NCI-H1930 (cell line): ENCODE measurements at regions not wholly inside any gene's neighbourhood (a gene's known extent, or its start where the extent isn't known, plus 50 kb on each side); places are given as distances from the start of the nearest gene placed in this dataset.
"Not testable (repeated sequence)": the region's sequence is repeated elsewhere in the genome, so short reads cannot be mapped to it uniquely, and the experiment has no call there.

ENCODE experiments used
- DNase-seq, 2 experiments: peaks; one replicate each; lab custom pipeline; 2025; lab: John Stamatoyannopoulos, UW

DNA sequence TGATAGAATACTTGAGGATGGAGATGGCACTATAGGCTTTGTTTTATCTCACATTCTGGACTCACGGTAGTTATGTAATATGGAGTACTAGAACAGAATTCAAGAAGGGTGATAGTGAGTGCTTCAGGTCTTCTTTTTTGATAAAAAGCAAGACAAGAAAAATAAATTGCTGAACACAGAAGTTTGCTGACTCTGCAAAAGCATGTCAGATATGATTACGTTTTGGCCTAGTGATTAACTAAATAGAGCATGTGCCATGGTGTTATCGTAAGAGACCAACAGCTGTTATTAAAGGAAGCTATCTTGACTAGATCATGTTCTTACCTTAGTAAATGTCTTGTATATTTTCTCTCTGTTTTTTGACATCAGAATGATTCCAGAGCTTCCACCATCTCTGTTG is 436.9 kb upstream of the LCORL start:
- no peak for DNase-seq

DNA sequence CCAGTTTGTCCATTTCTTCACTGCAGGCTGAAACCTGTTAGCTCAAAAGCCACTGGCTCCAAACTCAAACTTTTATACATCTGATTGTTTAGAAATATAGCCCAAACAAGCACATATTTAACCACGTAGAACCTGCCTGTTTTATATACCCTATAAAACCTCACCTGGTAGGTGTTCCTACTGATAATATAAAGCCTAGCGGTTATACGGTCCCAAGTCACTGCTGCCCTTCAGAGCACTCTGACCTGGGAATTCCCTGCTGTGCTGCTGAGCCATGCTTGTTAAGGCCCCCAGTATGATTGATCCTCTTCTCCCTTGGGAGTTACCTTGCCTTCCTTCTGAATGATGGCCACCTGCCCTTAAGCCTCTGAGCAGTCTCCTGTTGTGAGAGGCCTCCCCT is 432.8 kb upstream of the LCORL start:
- no peak for DNase-seq

DNA sequence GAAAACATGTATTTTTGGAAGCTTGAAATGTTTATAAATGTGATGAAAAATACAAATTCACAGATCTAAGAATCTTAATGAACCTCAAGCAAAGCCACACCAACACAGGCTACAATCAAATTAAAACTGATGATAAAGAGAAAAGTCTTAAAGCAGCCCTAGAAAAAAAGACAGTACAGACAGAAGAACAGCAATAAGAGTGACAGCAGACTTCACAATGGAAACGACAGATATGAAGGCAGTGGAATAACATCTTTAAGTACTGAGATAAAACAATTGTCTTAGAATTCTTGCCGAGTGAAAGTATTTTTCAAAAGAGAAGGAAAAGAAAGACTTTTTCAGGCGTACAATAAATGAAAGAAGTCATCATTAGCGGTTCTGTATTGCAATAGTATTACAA is 423.6 kb upstream of the LCORL start:
- no peak for DNase-seq

DNA sequence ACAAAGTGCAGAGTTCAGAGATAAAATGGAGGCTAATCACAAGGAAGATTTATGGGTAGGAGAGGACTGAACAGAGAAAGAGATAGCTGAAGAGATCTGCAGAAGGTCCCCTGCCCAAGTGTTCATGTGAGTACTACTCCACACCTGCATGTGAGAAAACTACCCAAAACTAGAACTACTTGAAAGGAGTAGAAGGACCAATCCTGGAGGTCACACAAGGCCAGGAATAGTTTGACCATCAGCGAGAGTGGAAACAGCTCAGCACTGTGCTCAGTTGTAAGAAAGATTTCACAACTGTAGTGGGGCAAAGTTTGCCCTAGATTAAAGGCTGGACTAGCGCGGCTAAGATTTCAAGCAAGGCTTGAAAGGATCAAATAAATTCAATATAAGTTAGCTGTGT is 422.7 kb upstream of the LCORL start:
- DNase-seq, result no peak

DNA sequence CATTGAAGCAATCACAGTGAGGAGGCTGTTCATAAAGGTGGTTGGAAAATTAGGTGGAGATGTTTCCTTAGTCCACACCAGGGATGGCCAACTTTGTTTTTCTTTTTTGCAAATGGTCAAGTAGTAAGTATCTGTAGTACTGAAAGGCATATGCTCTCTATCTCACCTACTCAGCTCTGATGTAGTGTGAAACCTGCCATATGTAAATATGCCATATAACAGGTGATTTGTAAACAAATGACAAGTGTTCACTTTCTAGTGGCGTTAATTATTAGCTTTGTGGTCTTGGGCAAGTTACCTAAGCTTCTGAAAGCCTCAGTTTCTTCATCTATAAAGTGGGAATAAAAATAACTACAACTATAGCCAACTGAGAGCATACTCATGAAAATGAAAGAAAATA is 421.4 kb upstream of the LCORL start:
- DNase-seq, result no peak

DNA sequence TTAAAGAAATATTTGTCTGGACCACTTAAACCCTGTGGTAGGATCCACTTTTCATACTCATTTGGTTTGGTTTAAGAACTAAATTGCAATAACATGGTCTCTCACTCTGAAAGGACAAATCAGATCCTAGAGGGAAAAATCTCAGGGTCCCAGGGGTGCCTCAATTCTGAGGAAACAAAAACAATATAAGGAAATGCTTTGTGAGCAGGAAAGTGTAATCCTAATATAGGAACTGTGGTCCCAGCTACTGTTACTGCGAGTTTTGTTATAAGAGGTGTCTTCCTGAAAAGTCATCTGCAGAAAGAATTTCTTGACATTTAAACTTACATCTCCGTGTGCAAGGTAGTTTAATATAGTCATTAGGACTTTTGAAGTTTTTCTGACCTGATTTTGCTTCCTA is 420.1 kb upstream of the LCORL start:
- DNase-seq, result no peak

DNA sequence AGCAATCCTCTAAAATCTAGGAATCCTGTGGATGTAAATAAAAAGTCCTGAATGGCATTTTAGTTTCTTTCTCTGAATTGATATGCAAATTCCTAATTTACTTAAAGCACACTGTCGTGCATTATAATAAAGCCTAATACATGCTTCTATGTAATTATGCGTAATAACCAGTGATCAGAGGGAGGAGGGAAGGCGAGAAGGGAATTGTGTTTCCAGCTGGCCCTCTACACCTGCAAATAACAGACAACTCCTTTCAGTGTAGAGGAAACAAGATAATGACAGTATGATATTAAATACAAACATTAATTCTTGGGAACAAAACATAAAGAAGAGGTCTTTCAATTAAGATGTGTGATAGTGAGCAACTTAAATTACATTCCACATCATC is 419.6 kb upstream of the LCORL start:
- DNase-seq, result no peak

DNA sequence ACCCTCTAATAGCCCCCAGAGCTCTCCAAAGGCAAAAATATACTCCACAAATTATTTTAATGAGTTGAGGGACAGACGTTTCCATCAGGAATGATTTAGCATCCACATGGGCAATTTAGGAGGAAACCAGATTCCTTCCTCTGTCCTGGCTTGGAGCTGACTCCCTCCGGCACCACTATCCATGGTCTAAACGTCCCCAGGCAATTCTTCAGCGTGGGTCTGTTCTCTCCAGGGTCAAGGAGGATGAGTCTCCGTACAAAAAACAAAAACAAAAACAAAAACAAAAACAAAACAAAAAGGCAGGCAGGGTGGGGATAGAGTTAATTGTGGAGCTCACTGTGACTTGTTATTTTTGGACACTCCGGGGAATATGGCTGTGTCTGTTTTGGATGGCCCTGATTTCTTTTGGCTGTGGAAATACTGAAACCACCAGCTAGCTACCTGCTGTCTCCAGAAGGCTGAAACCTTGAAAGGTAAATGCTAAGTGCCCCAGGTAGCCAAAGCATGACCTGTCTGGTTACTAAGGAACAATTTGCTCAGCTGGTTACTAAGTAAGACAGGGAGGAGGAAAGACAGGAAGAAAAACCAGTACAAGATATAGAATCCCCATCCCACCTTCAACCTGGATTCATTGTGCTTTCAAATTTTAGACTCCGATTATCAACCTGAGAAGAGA is 419.1 kb upstream of the LCORL start:
- no peak for DNase-seq

DNA sequence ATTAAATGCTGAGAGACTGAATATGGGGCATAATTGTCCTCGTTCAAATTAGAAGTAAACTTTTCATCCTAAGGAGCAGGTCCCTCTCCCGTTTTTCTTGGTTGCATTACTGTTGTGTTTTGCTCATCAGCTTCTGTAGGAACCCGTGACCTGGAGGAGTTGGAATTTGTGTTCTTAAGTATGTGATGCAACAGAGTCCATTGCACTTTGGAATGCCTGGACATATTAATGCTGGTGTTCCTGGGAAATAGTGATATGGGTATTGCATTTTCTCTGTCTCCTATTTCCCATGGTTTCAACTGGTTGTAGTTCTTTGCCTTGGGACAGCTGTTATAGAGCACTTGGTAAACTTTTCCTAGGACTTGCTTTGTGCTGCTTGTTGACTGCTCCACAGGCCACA is 417.8 kb upstream of the LCORL start:
- no peak for DNase-seq

DNA sequence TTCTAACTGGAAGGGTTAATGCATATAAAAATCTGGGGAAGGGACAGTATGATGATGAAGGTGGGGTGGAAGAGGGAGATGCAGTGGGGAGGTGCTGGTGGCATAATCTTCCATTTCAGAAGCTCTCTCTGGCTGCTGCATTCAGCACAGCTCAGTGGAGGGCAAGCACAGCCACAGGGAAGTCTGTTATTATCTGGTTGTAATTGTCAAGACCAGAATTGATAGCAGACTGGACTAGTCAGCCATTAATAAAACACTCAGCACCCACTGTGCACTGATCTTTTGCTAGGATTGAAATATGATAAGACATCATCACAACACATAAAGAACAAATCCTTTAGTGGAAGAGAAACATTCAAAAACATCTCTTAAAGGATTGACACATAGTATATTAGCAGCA is 414.2 kb upstream of the LCORL start:
- DNase-seq, result no peak

DNA sequence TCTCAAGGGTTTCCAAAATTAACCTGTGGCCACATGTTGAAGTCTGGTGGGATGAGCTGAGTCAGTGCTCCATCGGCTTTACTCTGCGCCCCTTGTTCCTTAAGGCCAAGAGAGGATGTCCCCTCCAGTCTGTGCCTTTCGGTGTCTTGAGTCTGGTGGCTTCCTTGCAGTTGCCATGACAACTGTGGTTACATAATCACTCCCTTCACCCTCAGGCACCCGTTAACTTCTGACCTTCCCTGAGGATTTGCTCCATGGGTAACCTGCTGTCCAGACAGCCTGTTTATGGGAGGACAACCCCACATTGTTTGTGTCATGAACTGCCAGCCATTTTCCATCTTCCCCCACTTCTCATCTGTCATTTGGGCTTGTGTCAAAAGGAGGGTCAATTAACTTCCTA is 401.1 kb upstream of the LCORL start:
- no peak for DNase-seq

DNA sequence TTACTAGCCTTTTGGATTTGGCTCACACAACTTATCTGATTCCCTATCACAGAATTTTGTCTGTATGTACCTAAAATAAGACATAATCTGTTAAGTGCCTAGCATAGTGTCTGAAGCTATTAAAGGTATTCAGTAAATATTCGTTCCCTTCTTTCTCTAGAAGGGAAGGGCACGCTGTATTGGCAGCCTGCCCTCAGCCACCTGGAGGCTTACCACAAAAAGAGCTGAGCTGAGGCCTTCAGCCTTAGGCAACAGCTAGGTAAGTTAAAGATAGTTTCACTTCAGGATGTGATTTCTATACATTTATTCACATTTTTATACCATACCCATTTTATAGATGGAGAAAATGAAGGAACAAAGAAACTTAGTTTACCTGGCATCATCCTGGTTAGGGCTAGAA is 400.0 kb upstream of the LCORL start:
- no peak for DNase-seq

DNA sequence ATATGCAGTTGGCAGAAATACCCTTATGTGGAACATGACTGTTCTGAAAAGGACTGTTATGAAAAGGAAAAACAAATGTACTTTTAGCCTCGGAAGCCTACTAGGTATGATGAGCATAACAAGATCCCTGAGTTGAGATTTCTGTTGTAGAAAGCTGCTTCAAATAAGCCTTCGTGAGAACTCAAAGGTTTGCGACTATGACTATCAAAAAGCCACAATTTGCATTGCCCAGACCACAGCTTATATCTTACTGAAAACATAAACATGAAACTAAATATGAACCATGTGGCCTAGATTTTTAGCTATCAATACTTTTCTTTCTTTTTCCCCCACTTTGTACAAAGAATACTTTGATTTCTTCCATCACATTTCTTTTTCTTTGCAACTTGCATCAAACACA is 398.2 kb upstream of the LCORL start:
- DNase-seq, result no peak

DNA sequence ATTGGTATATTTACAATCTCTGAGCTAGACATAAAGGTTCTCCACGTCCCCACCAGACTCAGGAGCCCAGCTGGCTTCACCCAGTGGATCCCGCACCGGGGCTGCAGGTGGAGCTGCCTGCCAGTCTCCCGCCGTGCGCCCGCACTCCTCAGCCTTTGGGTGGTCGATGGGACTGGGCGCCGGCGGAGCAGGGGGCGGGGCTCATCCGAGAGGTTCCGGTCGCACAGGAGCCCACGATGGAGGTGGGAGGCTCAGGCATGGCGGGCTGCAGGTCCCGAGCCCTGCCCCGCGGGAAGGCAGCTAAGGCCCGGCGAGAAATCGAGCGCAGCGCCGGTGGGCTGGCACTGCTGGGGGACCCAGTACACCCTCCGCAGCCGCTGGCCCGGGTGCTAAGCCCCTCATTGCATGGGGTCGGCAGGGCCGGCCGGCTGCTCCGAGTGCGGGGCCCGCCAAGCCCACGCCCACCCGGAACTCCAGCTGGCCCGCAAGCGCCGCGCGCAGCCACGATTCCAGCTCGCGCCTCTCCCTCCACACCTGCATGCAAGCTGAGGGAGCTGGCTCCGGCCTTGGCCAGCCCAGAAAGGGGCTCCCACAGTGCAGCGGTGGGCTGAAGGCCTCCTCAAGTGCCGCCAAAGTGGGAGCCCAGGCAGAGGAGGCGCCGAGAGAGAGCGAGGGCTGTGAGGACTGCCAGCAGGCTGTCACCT is 396.8 kb upstream of the LCORL start:
- DNase-seq, result not testable (repeated sequence)

DNA sequence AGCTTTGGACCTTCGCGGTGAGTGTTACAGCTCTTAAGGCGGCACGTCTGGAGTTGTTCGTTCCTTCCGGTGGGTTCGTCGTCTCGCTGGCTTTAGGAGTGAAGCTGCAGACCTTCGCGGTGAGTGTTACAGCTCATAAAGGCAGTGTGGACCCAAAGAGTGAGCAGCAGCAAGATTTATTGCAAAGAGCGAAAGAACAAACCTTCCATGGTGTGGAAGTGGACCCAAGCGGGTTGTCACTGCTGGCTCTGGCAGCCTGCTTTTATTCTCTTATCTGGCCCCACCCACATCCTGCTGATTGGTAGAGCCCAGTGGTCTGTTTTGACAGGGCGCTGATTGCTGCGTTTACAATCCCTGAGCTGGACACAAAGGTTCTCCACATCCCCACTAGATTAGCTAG is 396.1 kb upstream of the LCORL start:
- not testable (repeated sequence) for DNase-seq

DNA sequence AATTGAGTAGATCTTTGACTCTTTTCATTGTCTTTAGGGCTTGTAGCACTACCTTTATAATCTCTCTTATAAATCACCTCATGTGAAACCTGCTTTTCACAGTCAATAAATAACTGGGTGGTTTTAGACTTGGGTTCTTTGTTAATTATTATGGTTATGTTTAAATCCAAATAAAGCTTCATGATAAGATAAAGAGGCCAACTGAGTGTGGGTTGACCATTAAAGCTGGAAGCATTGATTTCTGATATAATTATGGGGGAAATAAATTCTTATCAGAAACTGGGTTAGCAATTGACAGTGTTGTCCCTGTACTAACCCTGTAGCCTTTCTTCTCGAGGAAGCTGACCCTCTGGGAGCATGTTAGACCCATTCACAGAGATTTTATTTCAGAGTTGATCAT is 384.7 kb upstream of the LCORL start:
- no peak for DNase-seq

DNA sequence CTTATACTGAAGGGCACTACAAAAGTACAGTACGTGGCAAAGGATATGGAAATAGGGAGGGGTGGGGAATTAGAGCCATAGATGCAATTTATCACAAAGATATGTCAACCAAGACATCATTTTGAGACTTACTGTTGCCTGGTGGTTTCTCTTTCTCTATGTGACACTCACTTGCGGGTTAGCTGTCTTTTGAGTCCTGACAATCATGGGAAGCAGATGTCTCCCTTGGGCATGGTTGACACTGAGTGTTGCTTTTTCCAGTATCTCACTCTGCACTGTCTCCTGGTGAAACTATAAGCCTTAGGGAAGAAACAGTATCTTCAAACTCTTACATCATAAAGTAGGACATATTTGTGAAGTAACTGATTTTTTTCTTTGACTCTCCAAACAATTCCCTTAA is 383.5 kb upstream of the LCORL start:
- no peak for DNase-seq

DNA sequence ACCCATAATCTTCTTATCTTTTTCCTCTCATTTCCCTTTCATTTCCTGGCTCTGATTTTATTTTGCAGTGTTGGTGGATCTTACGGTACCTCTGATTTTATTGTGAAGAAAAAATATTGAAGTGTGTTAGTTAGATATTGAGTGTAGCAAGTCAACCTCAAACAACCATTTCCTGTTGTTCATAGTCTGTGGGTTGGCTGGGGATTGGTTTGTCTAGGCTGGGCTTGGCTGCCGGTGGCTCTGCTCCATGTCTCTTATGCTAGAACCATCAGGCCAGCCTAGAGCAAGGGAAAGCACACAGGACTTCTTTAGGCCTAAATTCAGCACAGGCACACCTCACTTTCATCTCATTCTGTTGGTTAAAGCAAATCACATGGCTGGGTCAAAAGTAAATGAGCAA is 383.1 kb upstream of the LCORL start:
- DNase-seq, result no peak

DNA sequence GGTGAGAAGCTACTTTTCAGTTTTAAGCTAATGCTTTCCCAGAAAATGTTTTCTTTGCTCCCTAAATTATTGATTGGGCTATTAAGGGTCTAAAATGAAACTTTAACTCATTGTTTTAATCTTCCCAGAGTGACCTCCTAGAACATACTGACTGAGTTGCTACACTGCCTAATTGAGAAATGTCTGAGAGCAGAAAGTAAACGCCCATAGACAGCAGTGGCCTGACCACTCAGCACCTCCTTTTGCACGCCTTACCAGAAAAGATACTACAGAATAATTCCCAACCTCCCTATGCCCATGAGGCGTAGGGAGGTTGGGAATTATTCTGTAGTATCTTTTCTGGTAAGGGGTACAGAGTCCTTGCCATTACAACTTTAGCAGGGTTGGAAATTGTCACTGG is 381.8 kb upstream of the LCORL start:
- no peak for DNase-seq

DNA sequence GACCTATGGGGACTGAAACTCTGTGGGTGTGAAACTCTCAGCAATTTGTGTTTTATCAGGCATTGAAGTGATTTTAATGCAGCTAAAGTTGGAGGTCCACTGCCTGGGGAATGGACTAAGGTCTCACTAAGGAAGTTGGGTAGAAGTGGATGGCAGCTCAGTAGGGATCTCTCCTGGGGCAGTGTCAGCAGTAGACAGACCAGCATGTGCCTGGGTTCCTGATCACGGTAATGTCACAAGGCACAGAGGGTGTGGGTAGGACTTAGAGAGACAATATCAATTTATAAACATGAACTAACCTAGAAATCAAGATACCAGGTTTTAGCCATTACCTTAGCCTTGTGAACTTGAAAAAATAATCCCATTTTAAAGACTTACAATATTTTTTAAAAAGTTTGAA is 380.3 kb upstream of the LCORL start:
- DNase-seq, result no peak

DNA sequence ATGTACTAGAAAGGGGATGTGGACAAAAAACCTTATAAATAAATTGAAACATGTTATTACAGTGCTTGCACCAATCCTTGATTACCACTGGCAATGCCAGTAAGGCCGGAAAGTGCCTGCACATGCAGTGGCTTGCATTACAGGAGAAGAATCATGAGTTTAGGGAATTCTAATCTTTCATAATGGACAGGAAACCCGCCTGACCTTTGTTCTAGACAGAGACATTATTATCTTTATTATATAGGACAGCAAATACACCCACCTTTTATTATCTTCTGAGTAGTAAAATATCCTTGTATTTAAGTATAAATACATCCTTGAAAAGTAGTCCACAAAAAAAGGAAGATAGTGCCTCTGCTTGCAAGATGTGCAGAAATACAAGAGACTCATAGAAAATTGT is 379.9 kb upstream of the LCORL start:
- no peak for DNase-seq

DNA sequence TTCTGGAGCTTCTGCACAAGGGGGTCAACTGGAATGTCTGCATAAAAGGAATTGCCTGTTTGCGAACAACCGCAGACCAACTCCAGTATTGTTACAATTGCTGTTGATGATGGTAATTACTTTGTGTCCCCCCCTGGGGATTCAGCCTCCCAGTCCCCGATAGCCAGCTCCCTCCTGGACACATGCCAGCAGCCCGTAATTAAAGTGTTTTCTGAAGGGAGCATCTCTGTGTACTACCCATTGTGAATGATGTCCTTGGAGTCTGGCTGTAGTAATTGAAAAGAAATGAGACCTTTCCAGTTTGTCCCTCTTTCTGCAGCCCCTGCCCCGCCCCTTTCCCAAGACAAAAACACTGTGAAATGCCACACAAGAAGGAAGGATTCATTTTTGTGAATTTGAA is 377.1 kb upstream of the LCORL start:
- DNase-seq, result peak; percentile 64 to 82

DNA sequence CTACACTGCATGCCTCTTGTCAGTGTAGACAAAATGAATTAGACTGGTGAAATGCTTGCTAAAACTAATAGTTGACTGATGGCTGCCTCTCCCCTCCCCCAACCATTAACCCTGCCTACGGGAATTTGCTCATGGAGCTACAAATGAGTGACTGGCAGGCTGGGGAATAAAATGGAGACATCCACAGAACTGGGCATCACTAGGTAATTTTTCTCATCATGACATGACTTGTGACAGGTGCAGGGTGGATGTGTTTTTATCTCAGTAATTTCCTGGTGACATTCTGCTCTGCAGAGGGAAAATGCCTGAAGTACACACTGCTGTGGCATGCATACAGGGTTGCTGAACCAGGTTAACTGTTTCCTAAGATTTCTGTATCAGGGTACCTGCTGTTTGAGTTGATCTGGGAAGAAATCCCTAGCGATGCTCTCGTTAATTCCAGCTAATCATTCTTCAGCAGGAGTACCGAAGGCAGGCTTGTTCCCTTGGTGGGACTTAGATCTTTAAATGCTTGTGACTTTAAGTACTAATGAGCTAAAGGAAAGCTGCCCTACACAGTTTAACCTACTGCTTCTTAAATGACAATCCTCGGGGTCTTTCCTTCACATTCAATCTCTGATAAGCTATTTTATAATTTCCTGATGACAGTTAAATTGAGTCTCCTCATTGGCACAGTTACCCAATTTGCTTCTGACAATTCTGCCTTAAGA is 376.3 kb upstream of the LCORL start:
- DNase-seq, result no peak

DNA sequence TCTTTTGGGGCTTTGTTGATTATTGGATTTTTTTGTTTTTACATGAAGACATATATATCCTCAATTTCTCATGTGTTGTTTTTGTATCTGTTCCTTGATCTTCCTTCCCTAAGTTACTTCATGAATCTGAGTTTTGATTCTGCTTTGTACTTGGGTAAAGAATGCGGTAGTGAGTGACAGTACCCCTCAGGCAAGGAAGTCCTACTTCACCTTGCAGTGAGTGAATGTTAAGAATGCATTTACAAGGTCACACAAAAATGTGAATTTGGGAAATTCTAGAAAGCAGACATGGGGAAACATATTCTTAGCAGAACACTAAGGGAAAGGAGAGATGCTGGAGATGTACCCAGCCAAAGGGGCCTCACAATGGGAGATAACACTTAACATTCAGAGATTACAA is 373.1 kb upstream of the LCORL start:
- DNase-seq, result no peak
